Gastroesophageal sphincter (tissue), 3 donors: ENCODE measurements at regions not wholly inside any gene's neighbourhood (a gene's known extent, or its start where the extent isn't known, plus 50 kb on each side); places are given as distances from the start of the nearest gene placed in this dataset.
A peak's percentile ranks its signal among the peaks of the same experiment; 100 is the strongest.

Source experiments
- CTCF ChIP-seq, 4 experiments: fragments of 200-600 bp in 2 of 4; fragments of 450-650 bp in 2 of 4; sonication (generic) in 1 of 4; IDR thresholded peaks; one replicate each; pipeline ENCODE4 v1.5.1; 2017 to 2019; ENCODE audit warnings: antibody characterized with exemption in 4 of 4, mild to moderate bottlenecking in 2 of 4, moderate library complexity in 2 of 4
- EP300 ChIP-seq: sonication (generic); formaldehyde crosslinking; IDR thresholded peaks from one replicate; pipeline ENCODE4 v1.6.1; 2017; ENCODE audit warnings: antibody characterized with exemption, mild to moderate bottlenecking

GRCh38 chr5:126339215-126339805, 83.9 kb upstream of the GRAMD2B start:
- peak; percentile 80 to 93 (median 90) for TF ChIP-seq CTCF (IDR thresholded peaks at IDR 0.05)
- no peak for TF ChIP-seq EP300
